GM12875 (cell line): ENCODE measurements at regions not wholly inside any gene's neighbourhood (a gene's known extent, or its start where the extent isn't known, plus 50 kb on each side); places are given as distances from the start of the nearest gene placed in this dataset.

Source experiments
- H3K4me3 ChIP-seq: one replicate; pipeline ENCODE4 v1.5.1; 2011; ENCODE audit warnings: low read depth, low read length, control low read depth
- CTCF ChIP-seq: IDR thresholded peaks from 2 replicates; pipeline ENCODE4 v1.5.1; 2011; ENCODE audit warnings: low read depth, mild to moderate bottlenecking, control low read depth, inconsistent platforms, low read length, moderate library complexity, borderline replicate concordance; ENCODE audit not compliant: insufficient read depth

- H3K4me3 ChIP-seq: no peak overlapping the region
- TF ChIP-seq CTCF: no peak
These were observed 452.7 kb downstream of the TSHZ3 start for GRCh38 chr19:30896554-30896953.

- no peak overlapping the region for H3K4me3 ChIP-seq
- TF ChIP-seq CTCF: no peak
These were observed 453.3 kb downstream of the TSHZ3 start for GRCh38 chr19:30895946-30896345.

GRCh38 chr19:30891051-30891450 is 458.2 kb downstream of the TSHZ3 start:
- H3K4me3 ChIP-seq: no peak overlapping the region
- TF ChIP-seq CTCF: no peak

- no peak overlapping the region for H3K4me3 ChIP-seq
- TF ChIP-seq CTCF: no peak
These were observed 459.2 kb downstream of the TSHZ3 start for GRCh38 chr19:30890033-30890432.

GRCh38 chr19:30888937-30889336 is 460.3 kb downstream of the TSHZ3 start:
- no peak for TF ChIP-seq CTCF
- H3K4me3 ChIP-seq: no peak overlapping the region

GRCh38 chr19:30887042-30887441 is 462.2 kb downstream of the TSHZ3 start:
- TF ChIP-seq CTCF: no peak
- no peak overlapping the region for H3K4me3 ChIP-seq

GRCh38 chr19:30886222-30886621 is 463.0 kb downstream of the TSHZ3 start:
- no peak for TF ChIP-seq CTCF
- H3K4me3 ChIP-seq: no peak overlapping the region
